OCI-LY1 (cell line): ENCODE measurements at regions not wholly inside any gene's neighbourhood (a gene's known extent, or its start where the extent isn't known, plus 50 kb on each side); places are given as distances from the start of the nearest gene placed in this dataset.

Source experiments
- H2AFZ ChIP-seq: fragments of 200-600 bp; sonication (generic), shearing (Covaris generic); 2 replicates; pipeline ENCODE4 v1.6.0; 2014; ENCODE audit warnings: antibody characterized with exemption, mild to moderate bottlenecking, low read length
- H3F3A ChIP-seq: fragments of 200-600 bp; sonication (generic), shearing (Covaris generic); 2 replicates; pipeline ENCODE4 v1.6.0; 2014; ENCODE audit warnings: mild to moderate bottlenecking, antibody characterized with exemption, low read length, moderate library complexity; ENCODE audit not compliant: insufficient read depth
- H3K27ac ChIP-seq: fragments of 200-600 bp; sonication (generic); 2 replicates; pipeline ENCODE4 v1.5.1; 2014; ENCODE audit warnings: low read length, mixed run types, mild to moderate bottlenecking, low read depth; ENCODE audit not compliant: poor library complexity, severe bottlenecking
- H3K27me3 ChIP-seq: fragments of 200-600 bp; sonication (generic); 2 replicates; pipeline ENCODE4 v1.6.0; 2014; ENCODE audit warnings: antibody characterized with exemption, mild to moderate bottlenecking, low read length, moderate library complexity; ENCODE audit not compliant: insufficient read depth
- H3K36me3 ChIP-seq: fragments of 200-600 bp; sonication (generic); 2 replicates; pipeline ENCODE4 v1.6.1; 2014; ENCODE audit warnings: mild to moderate bottlenecking, antibody characterized with exemption, low read length, moderate library complexity, mixed read lengths; ENCODE audit not compliant: insufficient read depth
- H3K4me1 ChIP-seq: fragments of 200-600 bp; sonication (generic); 2 replicates; pipeline ENCODE4 v1.5.1; 2014; ENCODE audit warnings: mild to moderate bottlenecking, low read length, moderate library complexity; ENCODE audit not compliant: insufficient read depth, severe bottlenecking
- H3K4me2 ChIP-seq: fragments of 200-600 bp; sonication (generic), shearing (Covaris generic); 2 replicates; pipeline ENCODE4 v1.6.1; 2014; ENCODE audit warnings: low read length
- H3K4me3 ChIP-seq: fragments of 200-600 bp; sonication (generic); 2 replicates; pipeline ENCODE4 v1.5.1; 2014; ENCODE audit warnings: low read length, low read depth, mild to moderate bottlenecking, mixed read lengths; ENCODE audit not compliant: poor library complexity, severe bottlenecking
- H3K79me2 ChIP-seq: fragments of 200-600 bp; shearing (Covaris generic); 2 replicates; pipeline ENCODE4 v1.6.1; 2016; ENCODE audit warnings: mixed run types, low read length, mixed read lengths; ENCODE audit not compliant: insufficient read depth
- H3K9ac ChIP-seq: fragments of 200-600 bp; sonication (generic), shearing (Covaris generic); 2 replicates; pipeline ENCODE4 v1.6.1; 2014; ENCODE audit warnings: mild to moderate bottlenecking, low read length, mixed read lengths
- H3K9me2 ChIP-seq: fragments of 200-600 bp; sonication (generic), shearing (Covaris generic); 2 replicates; pipeline ENCODE4 v1.6.1; 2014; ENCODE audit warnings: low read depth, mild to moderate bottlenecking, low read length, mixed read lengths
- H3K9me3 ChIP-seq: fragments of 200-600 bp; shearing (Covaris generic); 2 replicates; pipeline ENCODE4 v1.6.1; 2014; ENCODE audit warnings: low read length, mixed read lengths
- H4K20me1 ChIP-seq: fragments of 200-600 bp; sonication (generic), shearing (Covaris generic); 2 replicates; pipeline ENCODE4 v1.6.0; 2016; ENCODE audit warnings: mild to moderate bottlenecking, low read length; ENCODE audit not compliant: insufficient read depth
- CTCF ChIP-seq: fragments of 200-600 bp; sonication (generic), shearing (Covaris generic); IDR thresholded peaks from 2 replicates; pipeline ENCODE4 v1.5.1; 2017; ENCODE audit warnings: mild to moderate bottlenecking, antibody characterized with exemption, low read length, moderate library complexity, mixed read lengths
- EZH2 ChIP-seq: fragments of 200-600 bp; sonication (generic), shearing (Covaris generic); IDR thresholded peaks from 2 replicates; pipeline ENCODE4 v1.8.0; 2017; ENCODE audit warnings: borderline replicate concordance, mixed run types, mild to moderate bottlenecking, antibody characterized with exemption, low read length, moderate library complexity, mixed read lengths

- Histone ChIP-seq H2AFZ (peak overlapping the region; percentile 60; the same call in 1 of the 2 replicates), H3K79me2 (no peaks in the 10 kb centered on the region), H3K4me2 (no peak overlapping the region), H3K36me3 (no peaks in the 10 kb centered on the region), H4K20me1 (no peaks in the 10 kb centered on the region), H3K9me3 (no peaks in the 10 kb centered on the region), H3K27me3 (no peaks in the 10 kb centered on the region), H3F3A (no peaks in the 10 kb centered on the region), H3K27ac (no peak overlapping the region), H3K9ac (no peak overlapping the region), H3K4me3 (no peak overlapping the region), H3K9me2 (no peaks in the 10 kb centered on the region), H3K4me1 (peaks cover 29% of the 10 kb centered on the region)
- no peak for TF ChIP-seq EZH2
These were observed 161.8 kb downstream of the ETV1 start for GRCh38 chr7:13827716-13828115.

GRCh38 chr7:13829231-13829630, 160.2 kb downstream of the ETV1 start:
- H2AFZ ChIP-seq, result 0 out of 2 replicates have a peak overlapping the region, but pooled peaks have one; percentile 5
- no peak overlapping the region for H3K4me3 ChIP-seq
- TF ChIP-seq EZH2 (no peak), CTCF (no peak)
- no peaks in the 10 kb centered on the region for H3K9me2 ChIP-seq
- H3K36me3 ChIP-seq, result no peaks in the 10 kb centered on the region
- peaks cover 34% of the 10 kb centered on the region for H3K4me1 ChIP-seq
- no peak overlapping the region for H3K9ac ChIP-seq
- H3K79me2 ChIP-seq, result no peaks in the 10 kb centered on the region
- peak overlapping the region; percentile 71 for H3K27ac ChIP-seq
- H3F3A ChIP-seq, result no peaks in the 10 kb centered on the region
- H4K20me1 ChIP-seq, result no peaks in the 10 kb centered on the region
- H3K27me3 ChIP-seq, result no peaks in the 10 kb centered on the region
- H3K4me2 ChIP-seq, result no peak overlapping the region
- no peaks in the 10 kb centered on the region for H3K9me3 ChIP-seq

GRCh38 chr7:13829914-13830900, 159.3 kb downstream of the ETV1 start:
- Histone ChIP-seq H3K27me3 (no peaks in the 10 kb centered on the region), H3K4me3 (no peak overlapping the region), H3K36me3 (no peaks in the 10 kb centered on the region), H2AFZ (peak overlapping the region; percentile 96), H4K20me1 (no peaks in the 10 kb centered on the region), H3K9me2 (no peaks in the 10 kb centered on the region), H3K9me3 (no peaks in the 10 kb centered on the region), H3F3A (no peaks in the 10 kb centered on the region), H3K27ac (peak overlapping the region; percentile 71), H3K4me2 (peak overlapping the region; percentile 55; the same call in 1 of the 2 replicates), H3K9ac (no peak overlapping the region), H3K4me1 (peaks cover 42% of the 10 kb centered on the region), H3K79me2 (no peaks in the 10 kb centered on the region)
- TF ChIP-seq CTCF (no peak), EZH2 (no peak)
